ENCODE measurements at regions not wholly inside any gene's neighbourhood (a gene's known extent, or its start where the extent isn't known, plus 50 kb on each side); places are given as distances from the start of the nearest gene placed in this dataset.
"Not testable (repeated sequence)": the region's sequence is repeated elsewhere in the genome, so short reads cannot be mapped to it uniquely, and the experiment has no call there.

DNA sequence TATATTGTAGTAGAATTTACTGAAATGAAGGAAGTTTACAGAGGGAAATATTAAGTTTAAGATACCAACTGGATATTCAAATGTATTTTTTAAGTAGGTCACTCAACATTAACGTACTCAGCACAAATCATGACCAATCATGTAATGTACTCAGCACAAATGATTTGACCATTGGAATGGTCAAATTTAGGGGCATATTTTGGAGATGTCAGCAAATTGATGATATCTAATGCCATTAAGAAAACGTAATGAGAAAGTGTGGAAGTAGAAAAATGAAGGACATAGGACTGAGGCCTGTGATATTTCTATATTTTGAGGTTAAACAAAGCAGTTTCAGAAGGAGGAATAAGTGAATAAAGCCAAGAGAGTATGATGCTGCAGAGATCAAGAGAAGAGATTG is 334.8 kb downstream of the KIF2B start:
- DNase-seq = no peak
- in situ Hi-C loops (cut with HindIII; ENCODE audit: low pct_ligation_motif_present, low pct_unique_long_range_greater_than_20kb, low sequenced_read_pairs) = no loop called here

DNA sequence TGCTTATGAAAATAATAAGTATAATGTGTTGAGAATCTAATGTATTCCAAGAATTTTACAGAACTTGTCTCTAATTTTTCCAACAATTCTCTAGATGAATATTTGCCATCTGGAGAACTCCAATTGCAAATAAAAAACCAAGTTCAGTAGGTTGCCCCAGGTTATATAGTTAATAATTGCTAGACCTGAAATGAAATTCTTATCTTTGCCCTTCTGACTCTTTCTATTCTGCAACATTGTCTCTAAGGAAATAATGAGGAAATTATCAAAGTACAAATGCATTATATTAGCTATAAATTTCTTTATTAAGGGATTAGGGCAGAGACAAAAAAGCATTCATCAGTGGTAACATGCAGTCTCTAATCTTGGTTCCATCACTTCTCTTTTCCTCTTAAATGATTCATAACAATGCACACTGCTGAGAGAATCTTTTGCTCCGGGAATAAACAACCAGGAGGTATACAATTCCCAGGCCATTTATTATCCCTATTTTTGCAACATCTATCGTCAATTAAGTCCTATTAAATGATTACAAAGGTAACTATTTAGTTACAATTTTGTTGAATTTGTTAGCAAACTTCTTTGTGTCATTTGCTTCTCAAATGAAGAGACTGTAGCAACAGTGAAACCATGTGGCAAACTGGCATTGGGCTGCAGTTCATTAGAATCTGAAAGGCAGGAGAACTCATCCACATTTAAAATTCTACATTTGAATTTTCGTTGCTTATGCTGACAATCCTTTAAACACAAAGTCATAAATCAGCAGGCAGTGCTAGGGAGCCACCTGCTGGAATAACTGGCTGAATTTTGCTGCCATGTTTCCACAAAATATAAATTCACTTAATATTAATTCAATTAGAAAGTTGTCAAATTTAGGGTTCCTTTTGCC is 349.6 kb downstream of the KIF2B start:
- DNase-seq = peak; percentile 59

DNA sequence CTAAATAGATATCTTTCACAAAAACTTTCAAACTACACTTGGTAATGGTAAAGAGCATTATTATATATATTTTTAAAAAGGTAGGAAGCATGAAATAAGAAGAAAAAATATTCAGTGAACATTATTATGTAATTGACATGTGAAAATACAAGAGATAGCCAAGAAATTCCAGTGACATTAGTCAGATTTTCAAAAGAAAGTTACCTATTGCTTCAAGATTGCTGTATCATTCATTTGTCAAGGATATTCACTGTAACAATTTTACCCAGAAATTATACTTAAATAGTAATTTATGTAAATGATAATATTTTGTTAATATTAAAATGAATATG is 350.2 kb downstream of the KIF2B start:
- in situ Hi-C loops (cut with HindIII; ENCODE audit: low pct_ligation_motif_present, low pct_unique_long_range_greater_than_20kb, low sequenced_read_pairs) = no loop called here
- no peak for DNase-seq

More for the DNA sequence above, 349.6 kb downstream of the KIF2B start:
- in situ Hi-C loops (cut with HindIII; ENCODE audit: low pct_ligation_motif_present, low pct_unique_long_range_greater_than_20kb, low sequenced_read_pairs) = no loop called here

DNA sequence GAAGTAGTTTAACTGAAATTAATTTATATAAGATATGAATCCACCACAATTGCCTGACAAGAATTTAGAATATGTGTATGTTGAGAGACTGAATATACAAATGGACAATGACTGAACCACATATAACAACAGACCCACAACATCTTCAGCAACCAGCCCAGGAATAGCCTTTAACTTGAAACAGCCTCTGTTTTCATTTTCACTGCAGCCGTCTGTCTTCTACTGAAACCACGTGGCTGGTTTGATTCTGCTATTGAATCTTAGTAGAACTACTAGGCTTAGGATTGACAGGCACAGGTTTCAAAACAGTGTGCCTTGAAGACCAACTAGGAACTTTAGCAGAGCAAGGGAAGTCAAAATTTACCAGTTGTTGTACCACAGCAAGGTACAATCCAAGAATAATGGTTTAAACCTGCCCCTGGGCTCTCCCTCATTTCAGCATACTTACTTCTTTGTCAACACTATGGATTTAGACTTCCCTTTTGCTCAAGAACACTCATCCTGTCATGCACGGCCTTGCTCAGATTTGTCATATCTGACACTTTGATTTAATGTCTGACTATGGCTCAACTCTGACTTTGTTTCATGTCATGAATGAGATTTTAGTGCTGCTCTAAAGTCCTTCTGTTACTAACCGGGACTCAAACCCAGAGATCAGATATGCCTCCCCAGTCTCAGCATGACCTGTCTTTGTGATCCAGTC is 355.0 kb downstream of the KIF2B start:
- DNase-seq = no peak
- in situ Hi-C loops (cut with HindIII; ENCODE audit: low pct_ligation_motif_present, low pct_unique_long_range_greater_than_20kb, low sequenced_read_pairs) = no loop called here

DNA sequence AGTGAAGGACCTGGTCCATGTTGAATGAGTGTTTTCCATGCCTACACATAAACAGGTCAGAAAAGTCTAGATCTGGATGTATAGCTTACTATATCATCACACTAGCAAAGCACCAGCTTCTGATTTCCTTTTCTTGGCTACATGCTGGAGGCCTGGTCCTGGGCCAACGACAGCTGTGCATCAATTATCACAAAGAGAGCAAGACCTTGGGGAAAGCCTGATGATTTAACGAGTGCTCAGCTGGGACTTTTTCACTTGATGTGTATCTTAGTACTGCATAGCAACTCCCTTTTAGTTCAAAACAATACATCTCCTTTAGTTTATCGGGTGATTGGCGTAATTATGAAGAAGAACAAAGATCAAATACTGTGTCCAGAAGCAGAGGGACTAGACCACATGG is 358.2 kb downstream of the KIF2B start:
- no peak for DNase-seq
- in situ Hi-C loops (cut with HindIII; ENCODE audit: low pct_ligation_motif_present, low pct_unique_long_range_greater_than_20kb, low sequenced_read_pairs) = no loop called here

DNA sequence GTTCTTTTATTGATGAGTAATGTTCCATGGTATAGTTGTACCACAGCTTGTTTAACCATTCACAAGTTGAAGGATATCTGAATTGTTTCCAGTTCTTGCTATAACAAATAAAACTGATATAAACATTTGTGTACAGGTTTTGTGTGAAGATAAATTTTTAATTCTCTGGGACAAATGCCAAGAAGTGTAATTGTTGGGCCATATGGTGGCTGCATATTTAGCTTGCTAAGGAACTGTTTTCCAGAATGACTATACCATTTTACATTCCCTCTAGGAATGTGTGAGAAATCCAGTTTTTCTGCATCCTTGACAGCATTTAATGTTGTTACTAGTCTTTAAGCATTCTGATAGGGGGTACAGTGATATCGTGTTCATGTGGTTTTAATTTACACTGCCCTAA is 368.5 kb downstream of the KIF2B start:
- in situ Hi-C loops (cut with HindIII; ENCODE audit: low pct_ligation_motif_present, low pct_unique_long_range_greater_than_20kb, low sequenced_read_pairs) = no loop called here
- no peak for DNase-seq

DNA sequence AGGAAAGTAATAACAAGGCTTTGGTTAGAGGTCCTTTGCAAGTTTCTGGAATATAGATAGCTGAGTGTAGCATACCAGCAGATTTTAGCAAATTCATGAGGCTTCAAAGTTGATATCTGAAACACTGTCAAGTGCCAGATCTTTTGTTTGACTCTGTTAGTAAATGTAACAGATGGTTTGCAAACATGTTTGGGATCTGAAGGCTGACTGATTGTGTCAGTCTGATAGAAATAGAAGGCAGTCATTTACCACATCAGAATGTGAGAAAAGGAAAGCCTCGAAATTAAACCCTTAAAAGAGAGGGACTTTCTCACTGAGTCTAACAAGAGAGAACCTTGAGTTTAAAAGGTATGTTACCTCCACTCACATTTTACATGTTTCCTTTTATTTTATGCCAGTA is 371.5 kb downstream of the KIF2B start:
- DNase-seq = no peak
- in situ Hi-C loops (cut with HindIII; ENCODE audit: low pct_ligation_motif_present, low pct_unique_long_range_greater_than_20kb, low sequenced_read_pairs) = no loop called here

DNA sequence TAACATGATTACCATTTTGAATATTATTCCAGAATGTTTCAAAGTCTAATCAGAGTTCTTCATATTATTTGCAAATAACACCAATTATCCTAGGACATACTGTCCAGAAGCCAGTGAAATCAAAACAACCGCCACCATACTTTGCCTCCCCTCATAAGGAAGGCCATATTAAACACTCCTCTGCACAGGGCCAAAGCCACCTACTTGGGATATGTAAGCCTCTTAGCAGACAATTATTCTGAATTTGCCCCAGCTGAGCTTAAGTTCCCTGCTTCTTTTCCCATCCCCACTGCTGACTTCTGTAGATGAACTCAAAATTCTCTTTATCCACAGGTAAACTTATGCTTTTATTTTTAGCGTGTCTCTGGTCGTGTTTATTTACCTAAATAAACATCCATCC is 374.0 kb downstream of the KIF2B start:
- in situ Hi-C loops (cut with HindIII; ENCODE audit: low pct_ligation_motif_present, low pct_unique_long_range_greater_than_20kb, low sequenced_read_pairs) = no loop called here
- DNase-seq = no peak

DNA sequence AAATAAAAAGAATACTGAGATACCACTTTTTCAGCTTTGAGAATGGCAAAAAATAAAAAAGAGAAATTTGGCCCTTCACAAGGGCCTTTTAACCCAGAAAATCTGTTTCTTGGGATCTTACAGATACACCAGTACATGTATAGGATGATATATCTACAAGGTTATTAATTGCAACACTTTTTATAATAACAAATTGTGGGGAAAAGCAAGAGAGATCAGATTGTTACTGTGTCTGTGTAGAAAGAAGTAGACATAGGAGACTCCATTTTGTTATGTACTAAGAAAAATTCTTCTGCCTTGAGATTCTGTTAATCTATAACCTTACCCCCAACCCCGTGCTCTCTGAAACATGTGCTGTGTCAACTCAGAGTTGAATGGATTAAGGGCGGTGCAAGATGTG is 378.7 kb downstream of the KIF2B start:
- in situ Hi-C loops (cut with HindIII; ENCODE audit: low pct_ligation_motif_present, low pct_unique_long_range_greater_than_20kb, low sequenced_read_pairs); DNase-seq: not testable (repeated sequence)

DNA sequence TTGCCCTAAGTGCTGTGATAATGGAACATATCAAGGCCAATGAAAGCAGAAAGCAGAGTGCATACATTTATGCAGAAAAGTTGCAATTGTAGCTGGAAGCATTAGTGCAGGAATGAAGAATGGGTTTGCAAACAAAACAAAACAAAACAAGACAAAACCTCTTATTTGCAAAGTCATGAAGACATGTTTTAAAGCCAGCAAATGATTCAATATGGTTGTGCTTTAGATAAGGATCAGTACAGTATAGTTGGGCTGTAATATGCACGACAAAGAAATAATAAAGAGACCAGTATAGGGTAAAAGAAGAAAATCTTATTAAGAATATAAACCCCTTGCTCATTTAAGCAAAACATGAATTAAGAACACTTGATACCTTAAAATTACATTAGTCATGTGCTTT is 398.1 kb downstream of the KIF2B start:
- in situ Hi-C loops (cut with HindIII; ENCODE audit: low pct_ligation_motif_present, low pct_unique_long_range_greater_than_20kb, low sequenced_read_pairs) = no loop called here
- no peak for DNase-seq

DNA sequence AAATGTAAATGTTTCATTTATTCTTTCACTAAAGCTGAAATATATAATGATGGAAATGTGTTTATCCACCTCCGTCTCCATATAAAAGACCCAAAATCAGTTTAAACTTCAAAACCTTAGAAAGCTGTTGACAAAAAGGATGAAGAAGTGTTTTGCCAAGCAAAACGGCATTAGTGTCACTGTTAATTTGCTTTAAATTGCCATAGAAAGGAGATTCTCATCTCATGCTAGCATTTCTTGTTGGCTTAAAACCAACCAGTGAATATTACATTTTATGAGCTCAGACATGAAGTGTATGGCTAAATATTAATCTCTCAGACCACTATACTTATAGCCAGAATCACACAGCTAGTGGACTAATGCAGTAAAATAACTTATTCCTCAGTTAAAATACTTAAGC is 398.8 kb downstream of the KIF2B start:
- no peak for DNase-seq
- in situ Hi-C loops (cut with HindIII; ENCODE audit: low pct_ligation_motif_present, low pct_unique_long_range_greater_than_20kb, low sequenced_read_pairs) = no loop called here

DNA sequence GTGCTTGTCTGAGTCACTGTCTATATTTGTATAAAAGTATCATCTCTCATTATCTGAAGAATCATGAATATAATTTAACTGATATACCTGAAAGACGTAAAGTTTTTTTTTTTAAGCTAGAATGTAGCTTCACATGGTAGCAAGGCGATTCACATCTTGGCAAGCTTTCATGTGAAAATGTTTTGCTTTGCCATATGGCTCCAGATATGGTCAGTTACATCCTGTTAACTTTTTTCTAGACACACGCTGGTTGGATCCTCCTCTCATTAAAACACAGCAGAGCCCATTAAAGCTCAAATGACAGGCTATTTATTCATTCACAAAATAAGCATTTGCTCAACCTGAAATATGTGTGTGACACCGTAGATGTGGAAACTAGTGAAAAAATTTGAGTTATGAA is 412.8 kb downstream of the KIF2B start:
- in situ Hi-C loops (cut with HindIII; ENCODE audit: low pct_ligation_motif_present, low pct_unique_long_range_greater_than_20kb, low sequenced_read_pairs) = no loop called here
- DNase-seq = no peak

DNA sequence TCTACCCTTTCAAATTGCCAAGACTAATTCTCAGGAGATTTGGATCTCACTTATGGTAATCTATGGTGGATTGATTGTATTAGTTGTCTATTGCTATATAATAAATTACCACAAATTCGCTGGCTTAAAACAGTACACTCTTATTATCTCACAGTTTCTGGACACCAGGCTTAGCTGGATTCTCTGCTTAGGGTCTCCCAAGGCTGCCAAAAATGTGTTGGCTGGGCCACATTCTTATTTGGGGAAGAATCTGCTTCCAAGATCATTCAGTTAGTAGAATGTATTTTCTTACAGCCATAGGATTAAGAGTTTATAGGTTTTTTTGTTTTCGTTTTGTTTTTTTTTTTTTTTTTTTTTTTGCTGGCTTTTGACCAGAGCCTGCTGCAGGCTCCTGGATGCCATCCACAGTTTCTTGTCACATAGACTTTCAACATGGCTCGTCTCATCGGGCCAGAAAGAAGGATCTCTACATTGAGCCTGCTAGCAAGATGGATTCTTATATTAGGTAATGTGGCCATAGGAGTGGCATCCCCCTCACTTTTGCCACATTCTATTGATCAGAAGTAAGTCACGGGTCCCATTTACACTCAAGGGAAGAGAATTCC is 415.3 kb downstream of the KIF2B start:
- in situ Hi-C loops (cut with HindIII; ENCODE audit: low pct_ligation_motif_present, low pct_unique_long_range_greater_than_20kb, low sequenced_read_pairs) = no loop called here

DNA sequence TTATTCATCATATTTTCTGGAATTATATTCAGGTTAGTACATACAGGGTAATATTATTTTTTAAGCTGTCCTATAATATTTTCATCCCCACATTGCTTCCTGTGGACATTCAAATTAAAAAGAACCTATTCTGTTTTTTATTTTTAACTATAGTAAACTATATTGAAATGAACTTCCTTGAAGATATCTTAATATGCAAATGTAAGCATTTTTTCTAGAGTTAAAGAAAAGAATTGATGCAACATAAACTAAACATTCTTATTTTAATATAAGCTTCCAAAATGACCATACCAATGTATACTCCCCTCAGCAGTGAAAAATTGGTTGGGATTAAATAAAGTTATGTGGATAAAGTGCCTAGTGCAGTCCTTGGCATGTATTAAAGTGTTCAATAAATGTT is 416.6 kb downstream of the KIF2B start:
- in situ Hi-C loops (cut with HindIII; ENCODE audit: low pct_ligation_motif_present, low pct_unique_long_range_greater_than_20kb, low sequenced_read_pairs) = no loop called here
- DNase-seq = no peak

More for the DNA sequence above, 415.3 kb downstream of the KIF2B start:
- no peak for DNase-seq

DNA sequence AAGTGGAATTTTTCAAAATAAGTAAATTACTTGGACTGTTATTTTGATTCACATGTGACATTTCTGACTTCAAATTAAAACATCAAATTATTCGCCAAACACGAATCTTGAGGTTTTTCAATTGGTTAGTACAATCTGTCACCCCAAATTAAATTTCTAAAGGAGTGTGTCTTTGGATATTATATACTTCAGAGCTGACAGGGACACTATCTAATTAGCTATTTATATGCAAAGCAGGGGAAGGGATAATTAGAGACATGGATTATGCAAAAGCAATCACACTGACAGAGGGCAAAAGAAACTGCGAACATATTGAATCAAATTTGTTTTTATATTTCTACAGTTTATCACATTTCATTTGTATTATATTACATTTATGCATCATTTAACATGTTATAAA is 433.0 kb downstream of the KIF2B start:
- in situ Hi-C loops (cut with HindIII; ENCODE audit: low pct_ligation_motif_present, low pct_unique_long_range_greater_than_20kb, low sequenced_read_pairs) = no loop called here
- no peak for DNase-seq

DNA sequence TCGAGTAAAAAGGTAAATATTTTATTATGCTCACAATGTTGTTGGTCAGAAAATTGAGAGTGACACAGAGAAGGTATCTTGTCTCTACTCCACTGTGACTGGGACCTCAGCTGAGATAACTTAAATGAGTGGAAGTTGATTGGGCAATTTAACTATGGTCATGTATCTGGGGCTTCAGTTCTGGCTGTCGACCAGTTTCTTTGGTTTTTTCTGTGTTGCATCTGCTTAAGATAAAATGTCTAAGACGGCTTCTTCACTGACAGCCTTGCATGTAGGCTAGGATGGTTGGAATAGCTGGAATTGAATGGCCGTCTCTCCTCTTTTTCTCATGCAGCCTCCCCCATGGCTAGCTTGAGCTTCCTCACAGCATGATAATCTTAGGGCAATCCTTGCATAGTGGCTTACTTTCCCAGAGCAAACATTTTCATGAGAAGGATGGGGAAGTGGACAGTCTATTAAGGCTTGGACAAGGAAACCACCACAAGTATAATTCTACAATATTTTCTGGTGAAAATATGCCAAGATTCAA is 433.7 kb downstream of the KIF2B start:
- DNase-seq = no peak
- in situ Hi-C loops (cut with HindIII; ENCODE audit: low pct_ligation_motif_present, low pct_unique_long_range_greater_than_20kb, low sequenced_read_pairs) = no loop called here

DNA sequence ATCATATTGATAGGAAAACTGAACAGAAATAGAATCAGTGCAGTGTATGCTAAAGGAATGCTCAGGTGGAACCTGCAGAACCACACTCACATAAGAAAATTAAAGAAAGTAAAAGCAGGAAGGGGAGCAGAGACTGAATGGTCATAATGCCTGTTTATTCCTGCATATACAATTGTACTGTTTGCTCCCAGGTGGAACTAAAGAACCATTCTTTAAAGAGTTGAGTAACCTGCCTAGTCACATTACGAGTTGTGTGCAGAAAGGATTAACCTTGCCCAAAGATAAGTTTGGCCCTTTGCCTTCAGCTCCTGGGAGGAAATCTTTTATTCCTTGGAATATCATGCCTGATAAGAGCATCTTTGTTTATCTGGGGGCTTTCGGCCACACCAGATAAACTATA is 434.7 kb downstream of the KIF2B start:
- in situ Hi-C loops (cut with HindIII; ENCODE audit: low pct_ligation_motif_present, low pct_unique_long_range_greater_than_20kb, low sequenced_read_pairs) = no loop called here
- DNase-seq = no peak

DNA sequence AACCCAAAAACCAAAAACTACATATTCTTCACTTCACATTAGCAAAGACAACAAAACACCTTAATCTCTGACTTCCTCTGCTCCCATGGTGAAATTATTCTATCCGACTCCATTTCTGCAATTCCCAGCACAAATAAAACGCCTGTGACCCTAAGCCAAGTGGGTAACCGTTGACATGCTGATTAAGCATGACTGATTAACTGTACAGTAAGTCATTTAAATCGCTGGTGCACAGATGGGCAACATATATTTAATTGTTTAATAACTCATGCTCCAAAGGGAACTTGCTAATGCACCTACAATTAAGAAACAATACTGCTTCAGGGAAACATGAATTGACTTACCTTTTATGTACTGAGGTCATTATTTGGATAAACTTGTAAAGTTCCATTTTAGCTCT is 436.7 kb downstream of the KIF2B start:
- no peak for DNase-seq
- in situ Hi-C loops (cut with HindIII; ENCODE audit: low pct_ligation_motif_present, low pct_unique_long_range_greater_than_20kb, low sequenced_read_pairs) = no loop called here

DNA sequence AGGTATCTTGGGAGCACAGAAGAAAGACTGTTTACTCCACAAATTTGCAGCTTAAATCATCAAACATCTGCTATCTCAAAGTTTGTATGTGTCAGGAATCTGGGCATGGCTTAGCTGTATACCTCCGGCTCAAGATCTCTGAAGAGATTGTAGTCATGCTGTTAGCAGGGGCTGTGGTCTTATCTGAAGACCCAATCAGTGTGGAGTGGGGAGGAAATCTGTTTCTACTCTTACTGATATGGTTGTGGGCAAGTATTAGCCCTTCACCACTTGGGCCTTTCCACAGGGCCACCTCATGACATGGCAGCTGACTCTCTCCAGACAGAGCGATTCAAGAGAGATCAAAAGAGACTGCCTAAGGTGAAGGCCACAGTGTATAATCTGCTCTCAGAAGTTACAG is 438.7 kb downstream of the KIF2B start:
- DNase-seq = no peak
- in situ Hi-C loops (cut with HindIII; ENCODE audit: low pct_ligation_motif_present, low pct_unique_long_range_greater_than_20kb, low sequenced_read_pairs) = no loop called here

DNA sequence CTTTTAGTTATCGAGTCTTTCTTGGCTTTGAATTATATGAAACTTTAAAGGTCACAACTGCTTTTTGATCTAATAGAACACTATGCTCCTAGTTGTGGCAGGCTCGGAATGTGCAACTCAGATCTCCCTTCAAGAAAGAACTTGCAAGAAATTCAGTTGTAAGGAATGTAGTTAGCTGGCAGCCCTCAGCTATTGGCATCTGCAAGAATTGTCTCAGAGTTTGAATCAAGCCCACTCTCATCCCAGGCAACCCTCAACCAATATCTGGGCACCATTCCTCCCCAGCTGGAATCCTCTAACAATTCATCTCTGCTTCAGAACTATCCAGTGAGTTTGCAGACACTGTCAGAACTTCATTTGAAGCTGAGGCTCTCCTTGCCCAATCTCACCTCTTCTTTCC is 447.2 kb downstream of the KIF2B start:
- DNase-seq = no peak
- in situ Hi-C loops (cut with HindIII; ENCODE audit: low pct_ligation_motif_present, low pct_unique_long_range_greater_than_20kb, low sequenced_read_pairs) = no loop called here
